GM12878 (cell line): ENCODE measurements at regions not wholly inside any gene's neighbourhood (a gene's known extent, or its start where the extent isn't known, plus 50 kb on each side); places are given as distances from the start of the nearest gene placed in this dataset.

ENCODE experiments used
- CREB1 ChIP-seq: IDR thresholded peaks from 2 replicates; pipeline ENCODE4 v1.6.1; 2012; ENCODE audit warnings: low read depth, mild to moderate bottlenecking, inconsistent platforms
- CTCF ChIP-seq, 3 experiments: IDR thresholded peaks in 2 of 3; conservative IDR thresholded peaks in 1 of 3; 2 replicates each; pipeline ENCODE4 v1.5.1; 2011; ENCODE audit warnings: low read depth in 3 of 3, low read length in 3 of 3, mild to moderate bottlenecking in 3 of 3, control low read depth in 2 of 3, moderate library complexity in 2 of 3, inconsistent platforms in 1 of 3, mixed read lengths in 1 of 3; ENCODE audit not compliant: control insufficient read depth in 2 of 3, insufficient read depth in 1 of 3; ENCODE audit errors: extremely low read depth in 1 of 3
- POLR2A ChIP-seq: IDR thresholded peaks from 2 replicates; pipeline ENCODE4 v1.6.1; 2011; ENCODE audit warnings: low read depth, mild to moderate bottlenecking, low read length
- TF ChIP-seq, protein P1 (sequence below): IDR thresholded peaks from 2 replicates; pipeline ENCODE4 v1.6.1; 2011; ENCODE audit warnings: low read depth, low read length, improper control_type of control experiment, borderline replicate concordance

DNA sequence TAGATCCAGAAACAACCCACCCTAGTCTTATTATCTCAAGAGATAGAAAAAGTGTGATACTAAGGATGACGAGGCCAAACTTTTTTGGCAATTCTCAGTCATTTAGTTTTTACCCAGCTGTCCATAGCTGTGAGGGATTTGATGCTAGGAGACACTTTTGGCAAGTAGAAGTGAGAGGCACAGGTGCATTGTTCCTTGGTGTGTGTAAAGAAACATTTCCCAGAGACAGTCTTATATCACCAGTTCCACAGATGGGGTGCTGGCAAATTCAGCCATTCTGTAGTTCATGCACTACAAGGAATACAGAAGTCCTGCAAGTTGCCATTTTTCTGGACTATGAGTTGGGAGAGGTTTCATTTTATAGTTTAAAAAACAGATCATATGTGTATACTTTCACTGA, 403.3 kb upstream of the GHITM start:
- TF ChIP-seq CTCF (IDR thresholded peaks at IDR 0.05 in 2 of 3, conservative IDR thresholded peaks at IDR 0.05 in 1 of 3; ENCODE audit: control insufficient read depth in 2 of 3, extremely low read depth in 1 of 3, insufficient read depth in 1 of 3, low read depth in 3 of 3, low read length in 3 of 3), result no peak
- TF ChIP-seq CREB1, result no peak
- TF ChIP-seq POLR2A, result no peak
- TF ChIP-seq, protein P1, sequence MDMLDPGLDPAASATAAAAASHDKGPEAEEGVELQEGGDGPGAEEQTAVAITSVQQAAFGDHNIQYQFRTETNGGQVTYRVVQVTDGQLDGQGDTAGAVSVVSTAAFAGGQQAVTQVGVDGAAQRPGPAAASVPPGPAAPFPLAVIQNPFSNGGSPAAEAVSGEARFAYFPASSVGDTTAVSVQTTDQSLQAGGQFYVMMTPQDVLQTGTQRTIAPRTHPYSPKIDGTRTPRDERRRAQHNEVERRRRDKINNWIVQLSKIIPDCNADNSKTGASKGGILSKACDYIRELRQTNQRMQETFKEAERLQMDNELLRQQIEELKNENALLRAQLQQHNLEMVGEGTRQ, result no peak
